Osteoblast (primary cell): ENCODE measurements at regions not wholly inside any gene's neighbourhood (a gene's known extent, or its start where the extent isn't known, plus 50 kb on each side); places are given as distances from the start of the nearest gene placed in this dataset.
A peak's percentile ranks its signal among the peaks of the same experiment; 100 is the strongest.

ENCODE experiments used
- DNase-seq: peaks from one replicate; pipeline ENCODE4 v3.0.0; 2011; ENCODE audit warnings: low spot score, mixed read lengths; ENCODE audit not compliant: insufficient read length; ENCODE audit errors: missing footprints
- H2AFZ ChIP-seq: 2 replicates; pipeline ENCODE4 v1.6.0; 2011; ENCODE audit warnings: mild to moderate bottlenecking, low read length
- H3K27ac ChIP-seq: 2 replicates; pipeline ENCODE4 v1.5.1; 2011; ENCODE audit warnings: mild to moderate bottlenecking, low read depth, low read length, moderate library complexity
- H3K27me3 ChIP-seq: 2 replicates; pipeline ENCODE4 v1.6.0; 2012; ENCODE audit warnings: mild to moderate bottlenecking, control low read depth, inconsistent platforms, low read length, moderate library complexity; ENCODE audit not compliant: insufficient read depth
- H3K36me3 ChIP-seq: 2 replicates; pipeline ENCODE4 v1.5.1; 2011; ENCODE audit warnings: mild to moderate bottlenecking, low read length, control low read depth, moderate library complexity; ENCODE audit not compliant: insufficient read depth
- H3K4me1 ChIP-seq: 2 replicates; pipeline ENCODE4 v1.5.1; 2011; ENCODE audit warnings: mild to moderate bottlenecking, low read length, control low read depth, moderate library complexity; ENCODE audit not compliant: insufficient read depth
- H3K4me2 ChIP-seq: 2 replicates; pipeline ENCODE4 v1.6.0; 2011; ENCODE audit warnings: mild to moderate bottlenecking, low read length; ENCODE audit not compliant: insufficient read depth
- H3K4me3 ChIP-seq: fragments of 200-600 bp; sonication (generic); 3 replicates; pipeline ENCODE4 v1.5.1; 2012; ENCODE audit warnings: mild to moderate bottlenecking, low read length, inconsistent platforms; ENCODE audit not compliant: insufficient read depth
- H3K79me2 ChIP-seq: 2 replicates; pipeline ENCODE4 v1.6.0; 2012; ENCODE audit warnings: mild to moderate bottlenecking, low read length, control low read depth, inconsistent platforms; ENCODE audit not compliant: insufficient read depth
- H3K9me3 ChIP-seq: 2 replicates; pipeline ENCODE4 v1.5.1; 2011; ENCODE audit warnings: low read depth, low read length, control low read depth
- H4K20me1 ChIP-seq: 2 replicates; pipeline ENCODE4 v1.6.0; 2012; ENCODE audit warnings: mild to moderate bottlenecking, low read length, control low read depth; ENCODE audit not compliant: insufficient read depth
- CTCF ChIP-seq: IDR thresholded peaks from 2 replicates; pipeline ENCODE4 v1.5.1; 2011; ENCODE audit warnings: mild to moderate bottlenecking, low read depth, low read length, moderate library complexity; ENCODE audit errors: extremely low read depth

GRCh38 chr13:78254113-78254512 is 335.5 kb upstream of the EDNRB start:
- Histone ChIP-seq H3K4me3 (no peak overlapping the region), H3K4me2 (no peak overlapping the region), H3K27me3 (no peaks in the 10 kb centered on the region), H3K79me2 (no peaks in the 10 kb centered on the region), H3K9me3 (no peaks in the 10 kb centered on the region), H4K20me1 (no peaks in the 10 kb centered on the region), H3K4me1 (no peaks in the 10 kb centered on the region), H3K27ac (no peak overlapping the region), H2AFZ (no peak overlapping the region), H3K36me3 (no peaks in the 10 kb centered on the region)
- no peak for DNase-seq
- TF ChIP-seq CTCF: no peak

- no peaks in the 10 kb centered on the region for H3K79me2 ChIP-seq
- H3K4me1 ChIP-seq: no peaks in the 10 kb centered on the region
Observed at GRCh38 chr13:78247362-78247761, 328.7 kb upstream of the EDNRB start.

GRCh38 chr13:78241278-78241919 is 322.8 kb upstream of the EDNRB start:
- no peak overlapping the region for H3K4me3 ChIP-seq
- H3K4me1 ChIP-seq: no peaks in the 10 kb centered on the region
- H3K27ac ChIP-seq: no peak overlapping the region
- no peaks in the 10 kb centered on the region for H3K79me2 ChIP-seq
- no peaks in the 10 kb centered on the region for H3K36me3 ChIP-seq
- peak; percentile 52 for TF ChIP-seq CTCF
- DNase-seq: peak; percentile 0
- H3K9me3 ChIP-seq: no peaks in the 10 kb centered on the region
- H3K27me3 ChIP-seq: no peaks in the 10 kb centered on the region
- no peak overlapping the region for H2AFZ ChIP-seq
- no peak overlapping the region for H3K4me2 ChIP-seq
- H4K20me1 ChIP-seq: no peaks in the 10 kb centered on the region

More at GRCh38 chr13:78247362-78247761, 328.7 kb upstream of the EDNRB start:
- no peaks in the 10 kb centered on the region for H3K27me3 ChIP-seq
- H3K36me3 ChIP-seq: no peaks in the 10 kb centered on the region
- H2AFZ ChIP-seq: no peak overlapping the region
- H3K27ac ChIP-seq: no peak overlapping the region
- no peaks in the 10 kb centered on the region for H3K9me3 ChIP-seq
- DNase-seq: no peak
- no peak overlapping the region for H3K4me3 ChIP-seq
- H4K20me1 ChIP-seq: no peaks in the 10 kb centered on the region
- TF ChIP-seq CTCF: no peak
- no peak overlapping the region for H3K4me2 ChIP-seq

GRCh38 chr13:78239714-78240113 is 321.1 kb upstream of the EDNRB start:
- Histone ChIP-seq H2AFZ (no peak overlapping the region), H3K4me1 (no peaks in the 10 kb centered on the region), H4K20me1 (no peaks in the 10 kb centered on the region), H3K27ac (no peak overlapping the region), H3K27me3 (no peaks in the 10 kb centered on the region), H3K79me2 (no peaks in the 10 kb centered on the region), H3K4me3 (no peak overlapping the region), H3K9me3 (no peaks in the 10 kb centered on the region), H3K36me3 (no peaks in the 10 kb centered on the region), H3K4me2 (no peak overlapping the region)
- TF ChIP-seq CTCF: no peak
- no peak for DNase-seq
